GM23338 (cell line): ENCODE measurements at regions not wholly inside any gene's neighbourhood (a gene's known extent, or its start where the extent isn't known, plus 50 kb on each side); places are given as distances from the start of the nearest gene placed in this dataset.
A peak's percentile ranks its signal among the peaks of the same experiment; 100 is the strongest.

Experiments
- ATAC-seq: fragments of 200-7000 bp; cut with Tn5 transposase; 3 replicates; pipeline ENCODE4 v1.9.1; 2020
- DNase-seq: peaks from one replicate; pipeline ENCODE4 v3.0.0-alpha.2; 2015; ENCODE audit warnings: low spot score
- H2AFZ ChIP-seq: fragments of 200-600 bp; sonication (generic); 2 replicates; pipeline ENCODE4 v1.8.0; 2016; ENCODE audit warnings: antibody characterized with exemption, mild to moderate bottlenecking, moderate library complexity
- H3F3A ChIP-seq: fragments of 200-600 bp; sonication (generic); replicated peaks from 2 replicates; pipeline ENCODE4 v1.8.0; 2017; ENCODE audit warnings: antibody characterized with exemption, mixed run types, low read depth
- H3K27ac ChIP-seq: fragments of 200-600 bp; sonication (generic); 2 replicates; pipeline ENCODE4 v1.6.1; 2016; ENCODE audit warnings: low read depth
- H3K27me3 ChIP-seq: fragments of 200-600 bp; sonication (generic); 2 replicates; pipeline ENCODE4 v1.8.0; 2016; ENCODE audit warnings: mild to moderate bottlenecking, mixed run types, moderate library complexity; ENCODE audit not compliant: insufficient read depth
- H3K36me3 ChIP-seq: fragments of 200-600 bp; sonication (generic); 2 replicates; pipeline ENCODE4 v1.8.0; 2016; ENCODE audit warnings: mild to moderate bottlenecking; ENCODE audit not compliant: insufficient read depth
- H3K4me1 ChIP-seq: fragments of 200-600 bp; sonication (generic); 2 replicates; pipeline ENCODE4 v1.8.0; 2016; ENCODE audit warnings: mild to moderate bottlenecking, moderate library complexity; ENCODE audit not compliant: insufficient read depth
- H3K4me2 ChIP-seq: fragments of 200-600 bp; sonication (generic); 2 replicates; pipeline ENCODE4 v1.7.1; 2017; ENCODE audit warnings: mixed run types
- H3K4me3 ChIP-seq: fragments of 200-600 bp; sonication (generic); 2 replicates; pipeline ENCODE4 v1.6.1; 2016; ENCODE audit warnings: mixed run types
- H3K79me2 ChIP-seq: fragments of 200-600 bp; sonication (generic); replicated peaks from 2 replicates; pipeline ENCODE4 v1.8.0; 2017; ENCODE audit warnings: mild to moderate bottlenecking; ENCODE audit not compliant: insufficient read depth
- H3K9me2 ChIP-seq: fragments of 200-600 bp; sonication (generic); 2 replicates; pipeline ENCODE4 v1.8.0; 2017; ENCODE audit not compliant: insufficient read depth
- H4K20me1 ChIP-seq: fragments of 200-600 bp; sonication (generic); replicated peaks from 2 replicates; pipeline ENCODE4 v1.8.0; 2017; ENCODE audit warnings: mild to moderate bottlenecking; ENCODE audit not compliant: insufficient read depth
- H3K27ac Mint-ChIP-seq: 2 replicates; pipeline ENCODE4 v1.8.0; 2020; ENCODE audit warnings: inconsistent platforms, mild to moderate bottlenecking, moderate library complexity, mixed read lengths
- H3K27me3 Mint-ChIP-seq: 3 replicates; pipeline ENCODE4 v1.8.0; 2022; ENCODE audit warnings: low read depth, mild to moderate bottlenecking, moderate library complexity, mixed read lengths, inconsistent platforms; ENCODE audit not compliant: insufficient read depth, poor library complexity
- H3K36me3 Mint-ChIP-seq: 3 replicates; pipeline ENCODE4 v1.8.0; 2021; ENCODE audit warnings: low read depth, mild to moderate bottlenecking, inconsistent platforms, moderate library complexity, mixed read lengths
- H3K4me1 Mint-ChIP-seq: 3 replicates; pipeline ENCODE4 v1.8.0; 2020; ENCODE audit warnings: mild to moderate bottlenecking, inconsistent platforms, mixed read lengths
- H3K4me3 Mint-ChIP-seq: 3 replicates; pipeline ENCODE4 v1.8.0; 2021; ENCODE audit warnings: moderate library complexity, mild to moderate bottlenecking, inconsistent platforms, mixed read lengths
- H3K9me3 Mint-ChIP-seq: 3 replicates; pipeline ENCODE4 v1.8.0; 2020; ENCODE audit warnings: moderate library complexity, mild to moderate bottlenecking, inconsistent platforms, mixed read lengths
- CTCF ChIP-seq, 2 experiments: fragments of 200-600 bp in 1 of 2; sonication (generic) in 1 of 2; conservative IDR thresholded peaks; 2 replicates each; pipeline versions ENCODE4 v1.5.1 to v1.6.1; 2016 to 2017; ENCODE audit warnings: antibody characterized with exemption in 2 of 2, low read depth in 2 of 2, mild to moderate bottlenecking in 2 of 2, moderate library complexity in 1 of 2
- EZH2 ChIP-seq: fragments of 200-600 bp; sonication (generic); IDR thresholded peaks from one replicate; pipeline ENCODE4 v1.8.0; 2017; ENCODE audit warnings: antibody characterized with exemption, mild to moderate bottlenecking, low read depth; ENCODE audit not compliant: unreplicated experiment
- EZH2phosphoT487 ChIP-seq: fragments of 200-600 bp; sonication (generic); IDR thresholded peaks from one replicate; pipeline ENCODE4 v1.8.1; 2018; ENCODE audit warnings: antibody characterized with exemption; ENCODE audit not compliant: unreplicated experiment
- JUNB ChIP-seq: IDR thresholded peaks from one replicate; pipeline ENCODE4 v1.6.1; 2016; ENCODE audit warnings: antibody characterized with exemption; ENCODE audit not compliant: unreplicated experiment
- NANOG ChIP-seq: IDR thresholded peaks from 2 replicates; pipeline ENCODE4 v1.6.1; 2016; ENCODE audit warnings: antibody characterized with exemption, borderline replicate concordance
- POLR2AphosphoS5 ChIP-seq: IDR thresholded peaks from 2 replicates; pipeline ENCODE4 v1.6.1; 2016; ENCODE audit warnings: antibody characterized with exemption, low read depth
- REST ChIP-seq: IDR thresholded peaks from one replicate; pipeline ENCODE4 v1.6.1; 2018; ENCODE audit warnings: antibody characterized with exemption; ENCODE audit not compliant: unreplicated experiment
- ZNF114 ChIP-seq: fragments of 250-450 bp; sonication (Bioruptor Pico); IDR thresholded peaks from 2 replicates; pipeline ENCODE4 v1.5.0; 2020; ENCODE audit warnings: mild to moderate bottlenecking, moderate library complexity
- ZNF331 ChIP-seq: fragments of 250-450 bp; sonication (Bioruptor Pico); IDR thresholded peaks from 2 replicates; pipeline ENCODE4 v1.5.0; 2020; ENCODE audit warnings: low read depth, mild to moderate bottlenecking, moderate library complexity
- ZNF462 ChIP-seq: fragments of 250-450 bp; sonication (Bioruptor Pico); IDR thresholded peaks from 2 replicates; pipeline ENCODE4 v1.5.0; 2020; ENCODE audit warnings: mild to moderate bottlenecking, moderate library complexity

- no peaks in the 10 kb centered on the region for H3K36me3 ChIP-seq
- no peaks in the 10 kb centered on the region for H3K79me2 ChIP-seq
- Mint-ChIP-seq H3K4me1 (peaks cover 16% of the 10 kb centered on the region), H3K27ac (no peak overlapping the region), H3K27me3 (peaks cover 3% of the 10 kb centered on the region), H3K9me3 (no peaks in the 10 kb centered on the region), H3K36me3 (no peaks in the 10 kb centered on the region), H3K4me3 (no peak overlapping the region)
- H3K9me2 ChIP-seq, result 0 out of 2 replicates have a peak, but pooled peaks cover 3% of the 10 kb centered on the region
- DNase-seq (no peak), ATAC-seq (no peak)
- no peak for TF ChIP-seq JUNB
- H3K4me1 ChIP-seq, result no peaks in the 10 kb centered on the region
- H2AFZ ChIP-seq, result no peak overlapping the region
- no peak overlapping the region for H3K4me3 ChIP-seq
- no peak overlapping the region for H3K27ac ChIP-seq
- no peak overlapping the region for H3K4me2 ChIP-seq
- H3F3A ChIP-seq, result no peaks in the 10 kb centered on the region
- no peaks in the 10 kb centered on the region for H3K27me3 ChIP-seq
- H4K20me1 ChIP-seq, result no peaks in the 10 kb centered on the region
Measured at GRCh38 chr15:47296881-47297280, 420.4 kb upstream of the SEMA6D start.

- Histone ChIP-seq H3F3A (no peaks in the 10 kb centered on the region), H4K20me1 (no peaks in the 10 kb centered on the region), H3K36me3 (no peaks in the 10 kb centered on the region), H3K27me3 (no peaks in the 10 kb centered on the region), H3K4me3 (no peak overlapping the region), H3K4me1 (no peaks in the 10 kb centered on the region), H3K27ac (no peak overlapping the region), H3K79me2 (no peaks in the 10 kb centered on the region), H2AFZ (peak overlapping the region; percentile 20), H3K4me2 (no peak overlapping the region), H3K9me2 (0 out of 2 replicates have a peak, but pooled peaks cover 3% of the 10 kb centered on the region)
- no peak for DNase-seq
- Mint-ChIP-seq H3K4me3 (no peak overlapping the region), H3K36me3 (no peaks in the 10 kb centered on the region), H3K27ac (no peak overlapping the region), H3K27me3 (peaks cover 5% of the 10 kb centered on the region), H3K9me3 (no peaks in the 10 kb centered on the region), H3K4me1 (peaks cover 16% of the 10 kb centered on the region)
- peak; percentile 52; the same call in 2 of the 3 replicates for ATAC-seq
- no peak for TF ChIP-seq POLR2AphosphoS5
- TF ChIP-seq ZNF331 (CRISPR knock-in tag), result no peak
- no peak for TF ChIP-seq CTCF (conservative IDR thresholded peaks at IDR 0.05; ENCODE audit: low read depth in 2 of 2)
- no peak for TF ChIP-seq ZNF462 (CRISPR knock-in tag)
- no peak for TF ChIP-seq ZNF114 (CRISPR knock-in tag)
- TF ChIP-seq EZH2phosphoT487, result no peak
- TF ChIP-seq JUNB, result no peak
- TF ChIP-seq NANOG, result no peak
- no peak for TF ChIP-seq REST
- TF ChIP-seq EZH2, result no peak
Measured at GRCh38 chr15:47299846-47300434, 417.4 kb upstream of the SEMA6D start.
